ENCODE measurements at regions not wholly inside any gene's neighbourhood (a gene's known extent, or its start where the extent isn't known, plus 50 kb on each side); places are given as distances from the start of the nearest gene placed in this dataset.

- H3K4me3 ChIP-seq = no peak overlapping the region
- peak in 2 of 4 donors; percentile 60 to 79 for DNase-seq
- peak; percentile 86 for ATAC-seq
Observed at GRCh38 chr1:234875953-234876855, 252.4 kb downstream of the TOMM20 start.

GRCh38 chr1:234875328-234875952, 253.2 kb downstream of the TOMM20 start:
- intact Hi-C loops (cut with DNase I) = no loop called here
- TF ChIP-seq CTCF (IDR thresholded peaks at IDR 0.05) = no peak
- peak in 3 of 4 donors; percentile 56 to 82 (median 73) for DNase-seq
- Histone ChIP-seq H3K27ac (peak overlapping the region; percentile 78 to 86), H3K36me3 (no peaks in the 10 kb centered on the region), H3K4me1 (peaks cover 13 to 53% of the 10 kb centered on the region in 2 donors), H3K9me3 (no peaks in the 10 kb centered on the region), H3K4me3 (no peak overlapping the region), H3K27me3 (no peaks in the 10 kb centered on the region)
- peak; percentile 67 for ATAC-seq

More at GRCh38 chr1:234875953-234876855, 252.4 kb downstream of the TOMM20 start:
- H3K4me1 ChIP-seq = peaks cover 13 to 53% of the 10 kb centered on the region in 2 donors
- TF ChIP-seq CTCF (IDR thresholded peaks at IDR 0.05) = no peak
- H3K27ac ChIP-seq = peak overlapping the region; percentile 78 to 86
- no peaks in the 10 kb centered on the region for H3K9me3 ChIP-seq
- no peaks in the 10 kb centered on the region for H3K36me3 ChIP-seq
- no peaks in the 10 kb centered on the region for H3K27me3 ChIP-seq
- intact Hi-C loops (cut with DNase I) = no loop called here

- ATAC-seq (peak; percentile 65), DNase-seq (peak in 1 of 4 donors; percentile 75)
- no peak for TF ChIP-seq CTCF (IDR thresholded peaks at IDR 0.05)
- Histone ChIP-seq H3K4me1 (peaks cover 13 to 53% of the 10 kb centered on the region in 2 donors), H3K27me3 (no peaks in the 10 kb centered on the region), H3K4me3 (no peak overlapping the region), H3K27ac (peak overlapping the region; percentile 33 to 78), H3K9me3 (no peaks in the 10 kb centered on the region), H3K36me3 (no peaks in the 10 kb centered on the region)
- intact Hi-C loops (cut with DNase I) = no loop called here
Observed at GRCh38 chr1:234874291-234875288, 254.0 kb downstream of the TOMM20 start.

DNA sequence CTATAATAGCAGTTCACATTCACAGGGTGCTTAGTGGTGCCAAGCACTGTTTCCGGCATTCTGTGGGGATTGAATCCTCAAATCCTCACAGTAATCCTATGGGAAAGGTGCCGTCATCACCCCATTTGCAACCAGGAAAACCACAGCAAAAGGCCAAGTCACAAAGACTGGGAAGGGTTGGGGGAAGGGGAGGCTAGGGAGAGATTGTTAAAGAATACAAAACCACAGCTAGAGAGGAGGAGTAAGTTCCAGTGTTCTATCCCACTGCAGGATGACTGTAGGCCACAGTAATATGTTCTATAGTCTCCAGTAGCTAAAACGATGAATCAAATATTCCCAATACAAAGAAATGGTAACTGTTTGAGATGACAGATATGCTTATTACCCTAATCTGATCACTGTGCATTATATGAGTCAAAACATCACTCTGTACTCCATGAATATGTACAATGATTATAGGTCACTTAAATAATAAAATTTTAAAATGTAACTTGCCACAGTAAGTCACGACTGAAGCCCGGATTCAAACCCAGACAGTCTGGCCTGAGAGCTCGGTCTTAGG, 256.8 kb downstream of the TOMM20 start:
- DNase-seq (no peak), ATAC-seq (no peak)
- no peaks in the 10 kb centered on the region for H3K27me3 ChIP-seq
- H3K4me3 ChIP-seq = no peak overlapping the region
- no peaks in the 10 kb centered on the region for H3K36me3 ChIP-seq
- H3K9me3 ChIP-seq = no peaks in the 10 kb centered on the region
- H3K4me1 ChIP-seq = peaks cover 13 to 59% of the 10 kb centered on the region in 2 donors
- TF ChIP-seq CTCF (IDR thresholded peaks at IDR 0.05) = no peak
- intact Hi-C loops (cut with DNase I) = no loop called here
- H3K27ac ChIP-seq = no peak overlapping the region
